Mammary epithelial cell (primary cell): ENCODE measurements at regions not wholly inside any gene's neighbourhood (a gene's known extent, or its start where the extent isn't known, plus 50 kb on each side); places are given as distances from the start of the nearest gene placed in this dataset.

Experiments
- CTCF ChIP-seq, 2 donors: IDR thresholded peaks in 1 of 2; conservative IDR thresholded peaks in 1 of 2; 2 replicates each; pipeline ENCODE4 v1.5.1; 2011 to 2012; ENCODE audit warnings: inconsistent platforms in 2 of 2, low read length in 2 of 2, mild to moderate bottlenecking in 2 of 2, control low read depth in 1 of 2, low read depth in 1 of 2; ENCODE audit not compliant: insufficient read depth in 1 of 2; ENCODE audit errors: extremely low read depth in 1 of 2
- EZH2 ChIP-seq: IDR thresholded peaks from 2 replicates; pipeline ENCODE4 v1.6.1; 2012; ENCODE audit warnings: low read length, inconsistent platforms, borderline replicate concordance

DNA sequence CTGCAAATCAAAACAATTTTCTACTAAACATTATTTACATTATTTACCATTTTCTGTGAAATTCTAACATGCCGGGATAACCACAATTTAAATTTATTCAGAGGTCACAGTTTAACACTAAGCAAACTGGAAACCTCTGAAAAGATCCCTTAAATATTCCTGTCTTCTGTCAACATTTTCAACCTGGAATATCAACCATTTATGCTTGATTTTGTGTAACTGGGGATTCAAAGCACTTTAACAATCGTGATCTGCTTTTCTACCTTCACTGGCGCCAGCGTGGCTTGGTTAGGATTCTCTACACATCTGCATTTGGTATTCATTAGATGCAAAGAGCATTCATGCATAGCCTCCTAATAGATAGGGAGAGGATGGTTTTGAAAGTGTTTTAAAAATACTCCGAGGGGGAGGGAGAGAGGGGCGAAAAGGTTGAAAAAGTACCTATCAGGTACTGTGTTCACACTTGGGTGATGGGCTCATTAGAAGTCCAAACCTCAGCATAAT lies 59.9 kb upstream of the RAB12 start:
- TF ChIP-seq CTCF (conservative IDR thresholded peaks at IDR 0.05 in 1 of 2, IDR thresholded peaks at IDR 0.05 in 1 of 2; ENCODE audit: extremely low read depth in 1 of 2, insufficient read depth in 1 of 2, low read depth in 1 of 2, low read length in 2 of 2) (no peak), EZH2 (no peak)
